ENCODE measurements at regions not wholly inside any gene's neighbourhood (a gene's known extent, or its start where the extent isn't known, plus 50 kb on each side); places are given as distances from the start of the nearest gene placed in this dataset.

- no peak for DNase-seq
Observed at GRCh38 chr11:120012245-120012644, 125.7 kb downstream of the TRIM29 start.

GRCh38 chr11:120011836-120012235 is 126.1 kb downstream of the TRIM29 start:
- DNase-seq = no peak

GRCh38 chr11:120010775-120011174 is 127.1 kb downstream of the TRIM29 start:
- DNase-seq = no peak

- no peak for DNase-seq
Observed at GRCh38 chr11:120009938-120010337, 128.0 kb downstream of the TRIM29 start.

- DNase-seq = no peak
Observed at GRCh38 chr11:120007144-120007543, 130.8 kb downstream of the TRIM29 start.

GRCh38 chr11:120004723-120005122 is 133.2 kb downstream of the TRIM29 start:
- DNase-seq = no peak

- no peak for DNase-seq
Observed at GRCh38 chr11:120001178-120002090, 136.5 kb downstream of the TRIM29 start.

- DNase-seq = no peak
Observed at GRCh38 chr11:119999220-119999619, 138.7 kb downstream of the TRIM29 start.

- no peak for DNase-seq
Observed at GRCh38 chr11:119996556-119996955, 141.4 kb downstream of the TRIM29 start.

GRCh38 chr11:119995730-119996491 is 142.0 kb downstream of the TRIM29 start:
- DNase-seq = no peak

- DNase-seq = no peak
Observed at GRCh38 chr11:119993722-119994121, 144.2 kb downstream of the TRIM29 start.

GRCh38 chr11:119992171-119993051 is 145.5 kb downstream of the TRIM29 start:
- no peak for DNase-seq

- DNase-seq = no peak
Observed at GRCh38 chr11:119991669-119992068, 146.2 kb downstream of the TRIM29 start.

- no peak for DNase-seq
Observed at GRCh38 chr11:119991022-119991404, 146.9 kb downstream of the TRIM29 start.

GRCh38 chr11:119990309-119991021 is 147.4 kb downstream of the TRIM29 start:
- no peak for DNase-seq

- DNase-seq = no peak
Observed at GRCh38 chr11:119989159-119989821, 148.6 kb downstream of the TRIM29 start.

GRCh38 chr11:119985551-119985950 is 152.4 kb downstream of the TRIM29 start:
- no peak for DNase-seq

GRCh38 chr11:119983816-119984215 is 154.1 kb downstream of the TRIM29 start:
- no peak for DNase-seq

- no peak for DNase-seq
Observed at GRCh38 chr11:119983240-119983732, 154.6 kb downstream of the TRIM29 start.

- no peak for DNase-seq
Observed at GRCh38 chr11:119982517-119983239, 155.2 kb downstream of the TRIM29 start.

GRCh38 chr11:119980431-119980830 is 157.5 kb downstream of the TRIM29 start:
- no peak for DNase-seq

All from NK-92 treated with Interleukin-12 subunit alpha and Interleukin-12 subunit beta, amount 100 ng/mL, for 24 hours (cell line).